Loucy (cell line): ENCODE measurements at regions not wholly inside any gene's neighbourhood (a gene's known extent, or its start where the extent isn't known, plus 50 kb on each side); places are given as distances from the start of the nearest gene placed in this dataset.

Experiments
- EZH2phosphoT487 ChIP-seq: fragments of 200-600 bp; IDR thresholded peaks from 2 replicates; pipeline ENCODE4 v1.6.1; 2018; ENCODE audit warnings: antibody characterized with exemption, mild to moderate bottlenecking, moderate library complexity, borderline replicate concordance
- TF ChIP-seq, protein P1 (sequence below): fragments of 200-600 bp; sonication (generic); conservative IDR thresholded peaks from 2 replicates; pipeline ENCODE4 v1.5.1; 2014; ENCODE audit warnings: mild to moderate bottlenecking, antibody characterized with exemption, low read length

DNA sequence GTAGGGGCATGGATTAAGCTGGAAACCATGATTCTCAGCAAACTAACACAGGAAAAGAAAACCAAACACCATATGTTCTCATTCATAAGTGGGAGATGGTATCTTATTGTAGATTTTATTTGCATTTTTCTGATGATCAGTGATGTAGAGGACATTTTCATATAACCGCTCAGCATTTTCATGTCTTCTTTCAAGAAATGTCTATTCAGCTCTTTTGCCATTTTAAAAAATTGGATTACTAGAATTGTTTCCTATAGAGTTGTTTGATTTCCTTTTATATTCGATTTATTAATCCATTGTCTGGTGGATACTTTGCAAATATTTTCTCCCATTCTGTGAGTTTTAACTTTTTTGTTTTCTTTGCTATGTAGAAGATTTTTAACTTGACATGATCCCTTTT is 682.2 kb upstream of the BCHE start:
- TF ChIP-seq, protein P1, sequence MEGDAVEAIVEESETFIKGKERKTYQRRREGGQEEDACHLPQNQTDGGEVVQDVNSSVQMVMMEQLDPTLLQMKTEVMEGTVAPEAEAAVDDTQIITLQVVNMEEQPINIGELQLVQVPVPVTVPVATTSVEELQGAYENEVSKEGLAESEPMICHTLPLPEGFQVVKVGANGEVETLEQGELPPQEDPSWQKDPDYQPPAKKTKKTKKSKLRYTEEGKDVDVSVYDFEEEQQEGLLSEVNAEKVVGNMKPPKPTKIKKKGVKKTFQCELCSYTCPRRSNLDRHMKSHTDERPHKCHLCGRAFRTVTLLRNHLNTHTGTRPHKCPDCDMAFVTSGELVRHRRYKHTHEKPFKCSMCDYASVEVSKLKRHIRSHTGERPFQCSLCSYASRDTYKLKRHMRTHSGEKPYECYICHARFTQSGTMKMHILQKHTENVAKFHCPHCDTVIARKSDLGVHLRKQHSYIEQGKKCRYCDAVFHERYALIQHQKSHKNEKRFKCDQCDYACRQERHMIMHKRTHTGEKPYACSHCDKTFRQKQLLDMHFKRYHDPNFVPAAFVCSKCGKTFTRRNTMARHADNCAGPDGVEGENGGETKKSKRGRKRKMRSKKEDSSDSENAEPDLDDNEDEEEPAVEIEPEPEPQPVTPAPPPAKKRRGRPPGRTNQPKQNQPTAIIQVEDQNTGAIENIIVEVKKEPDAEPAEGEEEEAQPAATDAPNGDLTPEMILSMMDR, result no peak
- no peak for TF ChIP-seq EZH2phosphoT487
